ENCODE measurements at regions not wholly inside any gene's neighbourhood (a gene's known extent, or its start where the extent isn't known, plus 50 kb on each side); places are given as distances from the start of the nearest gene placed in this dataset.

DNA sequence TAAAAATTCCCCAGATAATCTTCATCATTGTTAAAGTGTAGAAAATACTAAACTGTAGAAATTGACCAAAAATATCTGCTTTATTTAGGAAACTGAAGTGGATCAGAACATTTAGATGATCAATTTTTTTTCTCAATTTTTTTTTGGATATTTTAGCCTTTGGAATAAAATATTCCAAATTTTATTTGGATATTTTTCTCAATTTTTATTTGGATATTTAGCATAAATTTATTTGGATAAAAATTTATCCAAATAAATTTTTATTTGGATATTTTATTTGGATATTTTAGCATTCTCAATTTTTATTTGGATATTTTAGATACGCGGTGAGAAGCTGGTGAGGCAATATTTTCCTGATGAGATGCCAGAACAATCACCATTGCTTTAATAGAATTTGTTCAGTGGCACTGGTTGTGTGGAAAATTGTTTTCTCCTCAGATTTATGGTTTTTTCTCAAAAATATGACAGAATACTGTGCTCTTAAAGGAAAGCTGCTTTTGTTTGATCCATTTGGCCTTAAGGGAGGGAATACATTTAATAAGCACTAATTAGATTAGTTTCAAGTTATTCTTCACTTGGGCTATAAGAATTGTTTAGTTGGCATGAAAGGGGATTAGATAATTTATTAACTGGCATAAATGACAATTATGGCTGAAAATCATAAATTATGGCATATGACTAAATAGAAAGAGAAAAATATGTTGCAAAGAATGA, 470.1 kb downstream of the MFSD1 start:
- TF ChIP-seq, protein P1, sequence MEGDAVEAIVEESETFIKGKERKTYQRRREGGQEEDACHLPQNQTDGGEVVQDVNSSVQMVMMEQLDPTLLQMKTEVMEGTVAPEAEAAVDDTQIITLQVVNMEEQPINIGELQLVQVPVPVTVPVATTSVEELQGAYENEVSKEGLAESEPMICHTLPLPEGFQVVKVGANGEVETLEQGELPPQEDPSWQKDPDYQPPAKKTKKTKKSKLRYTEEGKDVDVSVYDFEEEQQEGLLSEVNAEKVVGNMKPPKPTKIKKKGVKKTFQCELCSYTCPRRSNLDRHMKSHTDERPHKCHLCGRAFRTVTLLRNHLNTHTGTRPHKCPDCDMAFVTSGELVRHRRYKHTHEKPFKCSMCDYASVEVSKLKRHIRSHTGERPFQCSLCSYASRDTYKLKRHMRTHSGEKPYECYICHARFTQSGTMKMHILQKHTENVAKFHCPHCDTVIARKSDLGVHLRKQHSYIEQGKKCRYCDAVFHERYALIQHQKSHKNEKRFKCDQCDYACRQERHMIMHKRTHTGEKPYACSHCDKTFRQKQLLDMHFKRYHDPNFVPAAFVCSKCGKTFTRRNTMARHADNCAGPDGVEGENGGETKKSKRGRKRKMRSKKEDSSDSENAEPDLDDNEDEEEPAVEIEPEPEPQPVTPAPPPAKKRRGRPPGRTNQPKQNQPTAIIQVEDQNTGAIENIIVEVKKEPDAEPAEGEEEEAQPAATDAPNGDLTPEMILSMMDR (IDR thresholded peaks at IDR 0.05; ENCODE audit: insufficient read depth, low read length, poor library complexity, severe bottlenecking) = no peak
- TF ChIP-seq EZH2phosphoT487 (conservative IDR thresholded peaks at IDR 0.05; ENCODE audit: low read length) = no peak

Data from SU-DHL-6 (cell line).